GM23338 (cell line): ENCODE measurements at regions not wholly inside any gene's neighbourhood (a gene's known extent, or its start where the extent isn't known, plus 50 kb on each side); places are given as distances from the start of the nearest gene placed in this dataset.
A peak's percentile ranks its signal among the peaks of the same experiment; 100 is the strongest.

Experiments
- ATAC-seq: fragments of 200-7000 bp; cut with Tn5 transposase; 3 replicates; pipeline ENCODE4 v1.9.1; 2020
- DNase-seq: peaks from one replicate; pipeline ENCODE4 v3.0.0-alpha.2; 2015; ENCODE audit warnings: low spot score
- H2AFZ ChIP-seq: fragments of 200-600 bp; sonication (generic); 2 replicates; pipeline ENCODE4 v1.8.0; 2016; ENCODE audit warnings: antibody characterized with exemption, mild to moderate bottlenecking, moderate library complexity
- H3F3A ChIP-seq: fragments of 200-600 bp; sonication (generic); replicated peaks from 2 replicates; pipeline ENCODE4 v1.8.0; 2017; ENCODE audit warnings: antibody characterized with exemption, mixed run types, low read depth
- H3K27ac ChIP-seq: fragments of 200-600 bp; sonication (generic); 2 replicates; pipeline ENCODE4 v1.6.1; 2016; ENCODE audit warnings: low read depth
- H3K27me3 ChIP-seq: fragments of 200-600 bp; sonication (generic); 2 replicates; pipeline ENCODE4 v1.8.0; 2016; ENCODE audit warnings: mild to moderate bottlenecking, mixed run types, moderate library complexity; ENCODE audit not compliant: insufficient read depth
- H3K36me3 ChIP-seq: fragments of 200-600 bp; sonication (generic); 2 replicates; pipeline ENCODE4 v1.8.0; 2016; ENCODE audit warnings: mild to moderate bottlenecking; ENCODE audit not compliant: insufficient read depth
- H3K4me1 ChIP-seq: fragments of 200-600 bp; sonication (generic); 2 replicates; pipeline ENCODE4 v1.8.0; 2016; ENCODE audit warnings: mild to moderate bottlenecking, moderate library complexity; ENCODE audit not compliant: insufficient read depth
- H3K4me2 ChIP-seq: fragments of 200-600 bp; sonication (generic); 2 replicates; pipeline ENCODE4 v1.7.1; 2017; ENCODE audit warnings: mixed run types
- H3K4me3 ChIP-seq: fragments of 200-600 bp; sonication (generic); 2 replicates; pipeline ENCODE4 v1.6.1; 2016; ENCODE audit warnings: mixed run types
- H3K79me2 ChIP-seq: fragments of 200-600 bp; sonication (generic); replicated peaks from 2 replicates; pipeline ENCODE4 v1.8.0; 2017; ENCODE audit warnings: mild to moderate bottlenecking; ENCODE audit not compliant: insufficient read depth
- H3K9me2 ChIP-seq: fragments of 200-600 bp; sonication (generic); 2 replicates; pipeline ENCODE4 v1.8.0; 2017; ENCODE audit not compliant: insufficient read depth
- H4K20me1 ChIP-seq: fragments of 200-600 bp; sonication (generic); replicated peaks from 2 replicates; pipeline ENCODE4 v1.8.0; 2017; ENCODE audit warnings: mild to moderate bottlenecking; ENCODE audit not compliant: insufficient read depth
- H3K27ac Mint-ChIP-seq: 2 replicates; pipeline ENCODE4 v1.8.0; 2020; ENCODE audit warnings: inconsistent platforms, mild to moderate bottlenecking, moderate library complexity, mixed read lengths
- H3K27me3 Mint-ChIP-seq: 3 replicates; pipeline ENCODE4 v1.8.0; 2022; ENCODE audit warnings: low read depth, mild to moderate bottlenecking, moderate library complexity, mixed read lengths, inconsistent platforms; ENCODE audit not compliant: insufficient read depth, poor library complexity
- H3K36me3 Mint-ChIP-seq: 3 replicates; pipeline ENCODE4 v1.8.0; 2021; ENCODE audit warnings: low read depth, mild to moderate bottlenecking, inconsistent platforms, moderate library complexity, mixed read lengths
- H3K4me1 Mint-ChIP-seq: 3 replicates; pipeline ENCODE4 v1.8.0; 2020; ENCODE audit warnings: mild to moderate bottlenecking, inconsistent platforms, mixed read lengths
- H3K4me3 Mint-ChIP-seq: 3 replicates; pipeline ENCODE4 v1.8.0; 2021; ENCODE audit warnings: moderate library complexity, mild to moderate bottlenecking, inconsistent platforms, mixed read lengths
- H3K9me3 Mint-ChIP-seq: 3 replicates; pipeline ENCODE4 v1.8.0; 2020; ENCODE audit warnings: moderate library complexity, mild to moderate bottlenecking, inconsistent platforms, mixed read lengths
- CTCF ChIP-seq, 2 experiments: fragments of 200-600 bp in 1 of 2; sonication (generic) in 1 of 2; conservative IDR thresholded peaks; 2 replicates each; pipeline versions ENCODE4 v1.5.1 to v1.6.1; 2016 to 2017; ENCODE audit warnings: antibody characterized with exemption in 2 of 2, low read depth in 2 of 2, mild to moderate bottlenecking in 2 of 2, moderate library complexity in 1 of 2
- EZH2phosphoT487 ChIP-seq: fragments of 200-600 bp; sonication (generic); IDR thresholded peaks from one replicate; pipeline ENCODE4 v1.8.1; 2018; ENCODE audit warnings: antibody characterized with exemption; ENCODE audit not compliant: unreplicated experiment
- NANOG ChIP-seq: IDR thresholded peaks from 2 replicates; pipeline ENCODE4 v1.6.1; 2016; ENCODE audit warnings: antibody characterized with exemption, borderline replicate concordance
- POLR2AphosphoS5 ChIP-seq: IDR thresholded peaks from 2 replicates; pipeline ENCODE4 v1.6.1; 2016; ENCODE audit warnings: antibody characterized with exemption, low read depth
- ZNF114 ChIP-seq: fragments of 250-450 bp; sonication (Bioruptor Pico); IDR thresholded peaks from 2 replicates; pipeline ENCODE4 v1.5.0; 2020; ENCODE audit warnings: mild to moderate bottlenecking, moderate library complexity
- TF ChIP-seq, protein P1 (sequence below): fragments of 250-450 bp; sonication (Bioruptor Pico); IDR thresholded peaks from 2 replicates; pipeline ENCODE4 v1.5.0; 2020; ENCODE audit warnings: mild to moderate bottlenecking, moderate library complexity

GRCh38 chr2:207311316-207312005, 145.7 kb upstream of the KLF7 start:
- no peak overlapping the region for H3K27ac Mint-ChIP-seq
- peak overlapping the region; percentile 89 for H2AFZ ChIP-seq
- H3K9me3 Mint-ChIP-seq = no peaks in the 10 kb centered on the region
- H3K36me3 ChIP-seq = no peaks in the 10 kb centered on the region
- H3K9me2 ChIP-seq = peaks cover 22% of the 10 kb centered on the region
- H4K20me1 ChIP-seq = no peaks in the 10 kb centered on the region
- DNase-seq (no peak), ATAC-seq (no peak)
- no peak overlapping the region for H3K4me3 Mint-ChIP-seq
- no peak overlapping the region for H3K27ac ChIP-seq
- H3K4me1 ChIP-seq = peaks cover 7% of the 10 kb centered on the region; the same call in 1 of the 2 replicates
- no peak overlapping the region for H3K4me3 ChIP-seq
- no peak overlapping the region for H3K4me2 ChIP-seq
- no peaks in the 10 kb centered on the region for H3K79me2 ChIP-seq
- H3K27me3 Mint-ChIP-seq = peaks cover 7% of the 10 kb centered on the region
- no peak for TF ChIP-seq EZH2phosphoT487
- TF ChIP-seq, protein P1, sequence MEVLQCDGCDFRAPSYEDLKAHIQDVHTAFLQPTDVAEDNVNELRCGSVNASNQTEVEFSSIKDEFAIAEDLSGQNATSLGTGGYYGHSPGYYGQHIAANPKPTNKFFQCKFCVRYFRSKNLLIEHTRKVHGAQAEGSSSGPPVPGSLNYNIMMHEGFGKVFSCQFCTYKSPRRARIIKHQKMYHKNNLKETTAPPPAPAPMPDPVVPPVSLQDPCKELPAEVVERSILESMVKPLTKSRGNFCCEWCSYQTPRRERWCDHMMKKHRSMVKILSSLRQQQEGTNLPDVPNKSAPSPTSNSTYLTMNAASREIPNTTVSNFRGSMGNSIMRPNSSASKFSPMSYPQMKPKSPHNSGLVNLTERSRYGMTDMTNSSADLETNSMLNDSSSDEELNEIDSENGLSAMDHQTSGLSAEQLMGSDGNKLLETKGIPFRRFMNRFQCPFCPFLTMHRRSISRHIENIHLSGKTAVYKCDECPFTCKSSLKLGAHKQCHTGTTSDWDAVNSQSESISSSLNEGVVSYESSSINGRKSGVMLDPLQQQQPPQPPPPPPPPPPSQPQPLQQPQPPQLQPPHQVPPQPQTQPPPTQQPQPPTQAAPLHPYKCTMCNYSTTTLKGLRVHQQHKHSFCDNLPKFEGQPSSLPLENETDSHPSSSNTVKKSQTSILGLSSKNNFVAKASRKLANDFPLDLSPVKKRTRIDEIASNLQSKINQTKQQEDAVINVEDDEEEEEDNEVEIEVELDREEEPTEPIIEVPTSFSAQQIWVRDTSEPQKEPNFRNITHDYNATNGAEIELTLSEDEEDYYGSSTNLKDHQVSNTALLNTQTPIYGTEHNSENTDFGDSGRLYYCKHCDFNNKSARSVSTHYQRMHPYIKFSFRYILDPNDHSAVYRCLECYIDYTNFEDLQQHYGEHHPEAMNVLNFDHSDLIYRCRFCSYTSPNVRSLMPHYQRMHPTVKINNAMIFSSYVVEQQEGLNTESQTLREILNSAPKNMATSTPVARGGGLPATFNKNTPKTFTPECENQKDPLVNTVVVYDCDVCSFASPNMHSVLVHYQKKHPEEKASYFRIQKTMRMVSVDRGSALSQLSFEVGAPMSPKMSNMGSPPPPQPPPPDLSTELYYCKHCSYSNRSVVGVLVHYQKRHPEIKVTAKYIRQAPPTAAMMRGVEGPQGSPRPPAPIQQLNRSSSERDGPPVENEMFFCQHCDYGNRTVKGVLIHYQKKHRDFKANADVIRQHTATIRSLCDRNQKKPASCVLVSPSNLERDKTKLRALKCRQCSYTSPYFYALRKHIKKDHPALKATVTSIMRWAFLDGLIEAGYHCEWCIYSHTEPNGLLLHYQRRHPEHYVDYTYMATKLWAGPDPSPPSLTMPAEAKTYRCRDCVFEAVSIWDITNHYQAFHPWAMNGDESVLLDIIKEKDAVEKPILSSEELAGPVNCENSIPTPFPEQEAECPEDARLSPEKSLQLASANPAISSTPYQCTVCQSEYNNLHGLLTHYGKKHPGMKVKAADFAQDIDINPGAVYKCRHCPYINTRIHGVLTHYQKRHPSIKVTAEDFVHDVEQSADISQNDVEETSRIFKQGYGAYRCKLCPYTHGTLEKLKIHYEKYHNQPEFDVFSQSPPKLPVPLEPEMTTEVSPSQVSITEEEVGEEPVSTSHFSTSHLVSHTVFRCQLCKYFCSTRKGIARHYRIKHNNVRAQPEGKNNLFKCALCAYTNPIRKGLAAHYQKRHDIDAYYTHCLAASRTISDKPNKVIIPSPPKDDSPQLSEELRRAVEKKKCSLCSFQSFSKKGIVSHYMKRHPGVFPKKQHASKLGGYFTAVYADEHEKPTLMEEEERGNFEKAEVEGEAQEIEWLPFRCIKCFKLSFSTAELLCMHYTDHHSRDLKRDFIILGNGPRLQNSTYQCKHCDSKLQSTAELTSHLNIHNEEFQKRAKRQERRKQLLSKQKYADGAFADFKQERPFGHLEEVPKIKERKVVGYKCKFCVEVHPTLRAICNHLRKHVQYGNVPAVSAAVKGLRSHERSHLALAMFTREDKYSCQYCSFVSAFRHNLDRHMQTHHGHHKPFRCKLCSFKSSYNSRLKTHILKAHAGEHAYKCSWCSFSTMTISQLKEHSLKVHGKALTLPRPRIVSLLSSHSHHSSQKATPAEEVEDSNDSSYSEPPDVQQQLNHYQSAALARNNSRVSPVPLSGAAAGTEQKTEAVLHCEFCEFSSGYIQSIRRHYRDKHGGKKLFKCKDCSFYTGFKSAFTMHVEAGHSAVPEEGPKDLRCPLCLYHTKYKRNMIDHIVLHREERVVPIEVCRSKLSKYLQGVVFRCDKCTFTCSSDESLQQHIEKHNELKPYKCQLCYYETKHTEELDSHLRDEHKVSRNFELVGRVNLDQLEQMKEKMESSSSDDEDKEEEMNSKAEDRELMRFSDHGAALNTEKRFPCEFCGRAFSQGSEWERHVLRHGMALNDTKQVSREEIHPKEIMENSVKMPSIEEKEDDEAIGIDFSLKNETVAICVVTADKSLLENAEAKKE = no peak
- TF ChIP-seq CTCF (conservative IDR thresholded peaks at IDR 0.05; ENCODE audit: low read depth in 2 of 2) = peak in 1 of 2 experiments; percentile 17; a peak in 1 of 4 replicates
- no peak for TF ChIP-seq NANOG
- no peak for TF ChIP-seq POLR2AphosphoS5
- no peak for TF ChIP-seq ZNF114 (CRISPR knock-in tag)
- H3F3A ChIP-seq = no peaks in the 10 kb centered on the region
- H3K36me3 Mint-ChIP-seq = no peaks in the 10 kb centered on the region
- H3K4me1 Mint-ChIP-seq = peaks cover 11% of the 10 kb centered on the region
- no peaks in the 10 kb centered on the region for H3K27me3 ChIP-seq
